Transverse colon (tissue), 4 donors: ENCODE measurements at regions not wholly inside any gene's neighbourhood (a gene's known extent, or its start where the extent isn't known, plus 50 kb on each side); places are given as distances from the start of the nearest gene placed in this dataset.
"Not testable (repeated sequence)": the region's sequence is repeated elsewhere in the genome, so short reads cannot be mapped to it uniquely, and the experiment has no call there.

Source experiments
- DNase-seq: peaks from one replicate; pipeline ENCODE4 v3.0.0-alpha.2; 2019
- H3K27ac ChIP-seq, 4 donors: fragments of 200-600 bp; sonication (generic); 2 replicates each; pipeline ENCODE4 v1.5.1; 2016 to 2018; ENCODE audit warnings: inconsistent platforms in 4 of 4
- H3K27me3 ChIP-seq: fragments of 200-600 bp; sonication (generic); 2 replicates; pipeline ENCODE4 v1.5.1; 2017; ENCODE audit warnings: inconsistent platforms
- H3K36me3 ChIP-seq, 4 donors: fragments of 200-600 bp; sonication (generic); 2 replicates each; pipeline ENCODE4 v1.5.1; 2017 to 2019; ENCODE audit warnings: inconsistent platforms in 4 of 4
- H3K4me1 ChIP-seq, 4 donors: fragments of 200-600 bp; sonication (generic); 2 replicates each; pipeline ENCODE4 v1.5.1; 2017 to 2020; ENCODE audit warnings: inconsistent platforms in 4 of 4
- H3K4me3 ChIP-seq, 4 donors: fragments of 200-600 bp; sonication (generic); 1 replicate in 1 of 4; 2 replicates in 3 of 4; pipeline versions ENCODE4 v1.5.1 to v1.6.1; 2017 to 2019; ENCODE audit warnings: inconsistent platforms in 4 of 4
- H3K9me3 ChIP-seq, 2 donors: fragments of 200-600 bp; sonication (generic); 2 replicates each; pipeline ENCODE4 v1.5.1; 2017 to 2019; ENCODE audit warnings: inconsistent platforms in 2 of 2
- CTCF ChIP-seq, 5 experiments: fragments of 200-600 bp in 3 of 5; fragments of 450-650 bp in 2 of 5; sonication (generic) in 3 of 5; IDR thresholded peaks; 1 replicate in 2 of 5; 2 replicates in 3 of 5; pipeline ENCODE4 v1.5.1; 2016 to 2017; ENCODE audit warnings: antibody characterized with exemption in 5 of 5, inconsistent platforms in 3 of 5, mild to moderate bottlenecking in 2 of 5, moderate library complexity in 1 of 5
- EP300 ChIP-seq: sonication (generic); formaldehyde crosslinking; IDR thresholded peaks from one replicate; pipeline ENCODE4 v1.6.1; 2017; ENCODE audit warnings: antibody characterized with exemption, low read depth
- POLR2A ChIP-seq: fragments of 450-650 bp; IDR thresholded peaks from one replicate; pipeline ENCODE4 v1.6.1; 2016; ENCODE audit warnings: antibody characterized with exemption, mild to moderate bottlenecking, moderate library complexity
- POLR2AphosphoS5 ChIP-seq, 3 donors: sonication (generic); formaldehyde crosslinking; IDR thresholded peaks; one replicate each; pipeline ENCODE4 v1.6.1; 2016; ENCODE audit warnings: antibody characterized with exemption in 3 of 3
- WGBS, 2 donors: methylation state at CpG; one replicate each; pipeline ENCODE4 v1.1.5; 2018; ENCODE audit warnings: low coverage in 1 of 2; 5-methylcytosine and 5-hydroxymethylcytosine counted together
- in situ Hi-C, 4 donors: fragments of 200-750 bp; cut with MboI; loops; one replicate each; pipeline versions ENCODE4 v1.15.0 to v1.15.1; 2017; ENCODE audit warnings: low sequenced_read_pairs in 3 of 4, low pct_ligation_motif_present in 1 of 4, low pct_unique_long_range_greater_than_20kb in 1 of 4
- intact Hi-C: fragments of 100-400 bp; cut with DNase I; formaldehyde crosslinking; loops from one replicate; pipeline ENCODE4 v1.15.1; 2023; ENCODE audit warnings: low total_unique reads

- Histone ChIP-seq H3K36me3 (no peaks in the 10 kb centered on the region), H3K4me3 (no peak overlapping the region), H3K27me3 (no peaks in the 10 kb centered on the region), H3K4me1 (no peaks in the 10 kb centered on the region), H3K9me3 (no peaks in the 10 kb centered on the region), H3K27ac (no peak overlapping the region)
- intact Hi-C loops (no loop called here), in situ Hi-C loops (no loop called here)
- WGBS, 2 donors, result 50 to 70% methylated on average over 2 of the region's 2 CpGs
- no peak for TF ChIP-seq CTCF (IDR thresholded peaks at IDR 0.05)
- no peak for TF ChIP-seq POLR2A
- TF ChIP-seq EP300, result no peak
- no peak for TF ChIP-seq POLR2AphosphoS5 (IDR thresholded peaks at IDR 0.05)
- no peak for DNase-seq
Observed at GRCh38 chr7:122248472-122248871, 56.1 kb downstream of the FEZF1 start.

- H3K4me3 ChIP-seq, result peak overlapping the region in 2 of 4 donors; percentile 15 to 28
- in situ Hi-C loops, intact Hi-C loops, H3K9me3 ChIP-seq, H3K36me3 ChIP-seq, H3K4me1 ChIP-seq, H3K27me3 ChIP-seq: not testable (repeated sequence)
- peak; percentile 25 for DNase-seq
- H3K27ac ChIP-seq, result peak overlapping the region in 1 of 4 donors; percentile 60
- WGBS, 2 donors, result 71% methylated on average over 14 of the region's 14 CpGs; no CpG with 5 or more reads in 1 of the 2 donors
Observed at GRCh38 chr7:122238729-122239128, 65.8 kb downstream of the FEZF1 start.

GRCh38 chr7:122238297-122238696, 66.3 kb downstream of the FEZF1 start:
- WGBS, 2 donors, result 83% methylated on average over 13 of the region's 13 CpGs
- intact Hi-C loops, H3K27me3 ChIP-seq, H3K9me3 ChIP-seq, H3K36me3 ChIP-seq, DNase-seq, in situ Hi-C loops, H3K4me1 ChIP-seq: not testable (repeated sequence)
- Histone ChIP-seq H3K27ac (peak overlapping the region in 2 of 4 donors; percentile 40 to 60), H3K4me3 (peak overlapping the region in 2 of 4 donors; percentile 15 to 28)

GRCh38 chr7:122225874-122226273, 78.7 kb downstream of the FEZF1 start:
- no peaks in the 10 kb centered on the region for H3K9me3 ChIP-seq
- DNase-seq, result no peak
- intact Hi-C loops (no loop called here), in situ Hi-C loops (no loop called here)
- H3K36me3 ChIP-seq, result no peaks in the 10 kb centered on the region
- no peaks in the 10 kb centered on the region for H3K27me3 ChIP-seq
- no peaks in the 10 kb centered on the region for H3K4me1 ChIP-seq
- TF ChIP-seq POLR2AphosphoS5 (IDR thresholded peaks at IDR 0.05) (no peak), CTCF (IDR thresholded peaks at IDR 0.05) (no peak), EP300 (no peak)
- no peak overlapping the region for H3K4me3 ChIP-seq
- WGBS, 2 donors, result 68 to 73% methylated on average over 3 of the region's 3 CpGs
- no peak overlapping the region for H3K27ac ChIP-seq

GRCh38 chr7:122219253-122219865, 75.3 kb upstream of the AASS start:
- Histone ChIP-seq H3K27ac (no peak overlapping the region), H3K4me1 (no peaks in the 10 kb centered on the region), H3K9me3 (no peaks in the 10 kb centered on the region), H3K4me3 (no peak overlapping the region), H3K36me3 (no peaks in the 10 kb centered on the region), H3K27me3 (no peaks in the 10 kb centered on the region)
- in situ Hi-C loops, result loop anchor here in 3 of 4 donors (10.0 to 25.0 kb wide), 2 partner anchors 315 to 318 kb away; no protein-coding TSS in a partner anchor
- intact Hi-C loops, result loop anchor here (10.0 kb wide), 1 partner anchor 935 kb away; no protein-coding TSS in a partner anchor
- DNase-seq, result no peak
- no peak for TF ChIP-seq POLR2A
- peak; percentile 43 to 68 (median 55) for TF ChIP-seq CTCF (IDR thresholded peaks at IDR 0.05)
